ENCODE measurements at regions not wholly inside any gene's neighbourhood (a gene's known extent, or its start where the extent isn't known, plus 50 kb on each side); places are given as distances from the start of the nearest gene placed in this dataset.

DNA sequence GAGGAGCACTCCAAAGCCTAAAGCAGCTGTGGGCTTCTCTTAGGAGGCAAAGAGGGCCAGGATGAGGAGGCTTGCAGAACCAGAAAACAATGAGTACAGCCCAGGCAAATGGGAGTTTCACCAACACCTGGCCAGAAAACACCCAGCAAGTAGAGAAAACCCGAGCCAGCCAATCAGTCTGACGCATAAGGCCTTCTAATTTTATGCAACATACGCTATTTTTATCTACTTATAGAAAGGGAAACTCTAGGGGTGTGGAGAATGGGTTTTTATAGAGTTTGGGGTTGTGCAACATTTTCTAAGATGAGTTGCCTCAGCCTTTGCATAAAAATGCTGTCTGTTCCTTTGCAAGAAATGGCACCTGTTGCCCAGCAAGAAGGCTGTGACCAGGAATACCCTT is 529.0 kb upstream of the CDH5 start:
- TF ChIP-seq, protein P1, sequence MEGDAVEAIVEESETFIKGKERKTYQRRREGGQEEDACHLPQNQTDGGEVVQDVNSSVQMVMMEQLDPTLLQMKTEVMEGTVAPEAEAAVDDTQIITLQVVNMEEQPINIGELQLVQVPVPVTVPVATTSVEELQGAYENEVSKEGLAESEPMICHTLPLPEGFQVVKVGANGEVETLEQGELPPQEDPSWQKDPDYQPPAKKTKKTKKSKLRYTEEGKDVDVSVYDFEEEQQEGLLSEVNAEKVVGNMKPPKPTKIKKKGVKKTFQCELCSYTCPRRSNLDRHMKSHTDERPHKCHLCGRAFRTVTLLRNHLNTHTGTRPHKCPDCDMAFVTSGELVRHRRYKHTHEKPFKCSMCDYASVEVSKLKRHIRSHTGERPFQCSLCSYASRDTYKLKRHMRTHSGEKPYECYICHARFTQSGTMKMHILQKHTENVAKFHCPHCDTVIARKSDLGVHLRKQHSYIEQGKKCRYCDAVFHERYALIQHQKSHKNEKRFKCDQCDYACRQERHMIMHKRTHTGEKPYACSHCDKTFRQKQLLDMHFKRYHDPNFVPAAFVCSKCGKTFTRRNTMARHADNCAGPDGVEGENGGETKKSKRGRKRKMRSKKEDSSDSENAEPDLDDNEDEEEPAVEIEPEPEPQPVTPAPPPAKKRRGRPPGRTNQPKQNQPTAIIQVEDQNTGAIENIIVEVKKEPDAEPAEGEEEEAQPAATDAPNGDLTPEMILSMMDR (IDR thresholded peaks at IDR 0.05; ENCODE audit: low read depth, low read length): no peak
- no peak for DNase-seq (ENCODE audit: low read depth, low spot score)
- in situ Hi-C loops (cut with HindIII; ENCODE audit: low sequenced_read_pairs): no loop called here
- H3K4me3 ChIP-seq (ENCODE audit: low read depth, low read length): no peak overlapping the region

DNA sequence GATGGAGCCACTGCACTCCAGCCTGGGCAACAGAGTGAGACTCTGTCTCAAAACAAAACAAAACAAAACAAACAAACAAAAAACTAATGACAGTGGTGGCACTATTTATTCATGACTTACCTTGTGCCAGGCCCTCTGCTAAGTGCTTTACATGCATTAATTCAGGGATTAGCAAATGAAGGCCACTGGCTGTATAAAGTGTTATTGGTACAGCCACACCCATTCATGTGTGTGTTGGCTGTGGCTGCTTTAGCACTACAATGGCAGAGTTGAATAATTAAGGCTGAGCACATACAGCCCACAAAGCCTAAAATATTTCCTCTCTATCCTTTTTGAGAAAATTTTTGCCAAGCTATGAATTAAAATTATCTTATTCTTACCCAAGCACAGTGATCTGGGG is 531.8 kb upstream of the CDH5 start:
- no peak for DNase-seq (ENCODE audit: low read depth, low spot score)
- TF ChIP-seq, protein P1 (IDR thresholded peaks at IDR 0.05; ENCODE audit: low read depth, low read length): no peak
- H3K4me3 ChIP-seq (ENCODE audit: low read depth, low read length): no peak overlapping the region
- in situ Hi-C loops (cut with HindIII; ENCODE audit: low sequenced_read_pairs): no loop called here

DNA sequence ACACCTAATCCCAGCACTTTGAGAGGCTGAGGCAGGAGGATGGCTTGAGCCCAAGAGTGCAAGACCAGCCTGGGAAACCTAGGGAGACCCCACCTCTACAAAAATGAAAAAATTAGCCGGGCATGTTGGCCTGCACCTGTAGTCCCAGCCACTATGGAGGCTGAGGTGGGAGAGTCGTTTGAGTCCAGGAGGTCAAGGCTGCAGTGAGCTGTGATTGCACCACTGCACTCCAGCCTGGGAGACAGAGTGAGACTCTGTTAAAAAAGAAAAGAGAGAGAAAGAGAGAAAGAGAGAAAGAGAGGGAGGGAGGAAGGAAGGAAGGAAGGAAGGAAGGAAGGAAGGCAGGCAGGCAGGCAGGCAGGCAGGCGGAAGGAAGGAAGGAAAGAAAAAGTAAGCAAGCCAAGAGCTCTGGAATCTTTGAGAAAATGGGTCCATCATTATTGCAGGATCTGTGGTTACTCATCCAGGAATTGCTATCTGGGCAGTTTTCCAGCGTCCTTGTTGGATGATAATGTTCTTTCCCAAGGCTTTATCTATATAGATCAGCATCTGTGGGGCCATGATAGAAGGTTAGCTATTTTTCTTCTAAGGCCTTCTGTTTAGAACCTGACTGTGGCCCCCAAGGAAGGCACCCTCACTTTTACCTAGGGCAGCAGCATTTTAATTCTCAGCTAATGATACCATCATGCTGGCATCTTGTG is 533.2 kb upstream of the CDH5 start:
- no peak overlapping the region for H3K4me3 ChIP-seq (ENCODE audit: low read depth, low read length)
- TF ChIP-seq, protein P1 (IDR thresholded peaks at IDR 0.05; ENCODE audit: low read depth, low read length): no peak
- peak; percentile 25 for DNase-seq (ENCODE audit: low read depth, low spot score)
- in situ Hi-C loops (cut with HindIII; ENCODE audit: low sequenced_read_pairs): no loop called here

DNA sequence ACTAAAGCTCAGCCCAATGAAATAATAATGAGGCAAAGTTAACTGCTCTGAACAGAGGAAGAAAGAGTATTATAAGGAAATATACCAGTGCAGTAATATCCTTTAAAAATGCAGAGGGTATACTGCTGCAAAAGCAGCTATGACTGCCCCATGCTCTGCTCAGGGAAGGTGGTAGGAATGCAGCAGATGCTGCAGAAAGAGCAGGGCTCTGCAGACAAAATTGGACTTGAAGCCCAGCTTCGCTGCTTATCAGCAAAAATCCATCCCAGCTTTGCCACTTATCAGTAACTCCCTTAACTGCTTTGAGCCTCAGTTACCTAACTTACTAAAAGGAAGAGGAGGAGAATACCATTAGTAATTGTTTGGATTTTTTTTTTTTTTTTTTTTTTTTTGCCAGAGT is 533.8 kb upstream of the CDH5 start:
- no peak for DNase-seq (ENCODE audit: low read depth, low spot score)
- H3K4me3 ChIP-seq (ENCODE audit: low read depth, low read length): no peak overlapping the region
- in situ Hi-C loops (cut with HindIII; ENCODE audit: low sequenced_read_pairs): no loop called here
- TF ChIP-seq, protein P1 (IDR thresholded peaks at IDR 0.05; ENCODE audit: low read depth, low read length): no peak

DNA sequence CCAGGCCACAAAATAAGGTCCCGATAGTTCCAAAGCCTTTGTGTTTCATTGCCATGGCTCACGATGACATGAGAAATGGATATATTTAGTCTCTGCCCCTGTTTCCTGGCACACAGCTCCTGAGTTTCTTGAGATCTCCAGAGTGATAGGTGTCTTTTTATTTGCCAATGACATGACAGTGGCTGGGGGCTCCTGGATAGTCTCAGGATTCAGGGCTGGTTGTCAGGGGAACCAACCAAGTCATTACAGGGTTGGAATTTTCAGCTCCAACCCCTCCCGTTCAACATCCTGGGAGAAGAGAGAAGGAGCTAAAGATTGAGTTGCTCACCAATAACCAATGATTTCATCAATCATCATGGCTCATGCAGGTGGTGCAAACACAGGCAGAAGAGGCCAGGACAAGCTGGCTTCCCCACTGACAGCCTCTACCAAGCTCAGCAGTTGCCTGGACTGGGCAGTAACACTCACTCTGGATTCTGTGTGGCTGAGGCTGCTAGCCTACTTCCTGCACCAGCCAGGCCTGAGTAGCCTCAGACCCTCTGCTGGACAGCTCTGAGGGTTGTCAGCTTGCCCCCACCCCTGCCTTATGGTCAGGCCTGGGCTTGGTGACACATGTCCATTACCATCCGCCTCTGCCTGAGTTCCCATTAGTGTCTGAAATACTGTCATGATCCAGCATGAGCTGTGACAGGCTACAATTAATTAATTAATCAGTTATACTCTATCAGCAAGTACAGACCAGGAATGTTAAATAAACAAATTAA is 534.4 kb upstream of the CDH5 start:
- H3K4me3 ChIP-seq (ENCODE audit: low read depth, low read length): no peak overlapping the region
- no peak for DNase-seq (ENCODE audit: low read depth, low spot score)
- in situ Hi-C loops (cut with HindIII; ENCODE audit: low sequenced_read_pairs): no loop called here
- TF ChIP-seq, protein P1 (IDR thresholded peaks at IDR 0.05; ENCODE audit: low read depth, low read length): no peak

DNA sequence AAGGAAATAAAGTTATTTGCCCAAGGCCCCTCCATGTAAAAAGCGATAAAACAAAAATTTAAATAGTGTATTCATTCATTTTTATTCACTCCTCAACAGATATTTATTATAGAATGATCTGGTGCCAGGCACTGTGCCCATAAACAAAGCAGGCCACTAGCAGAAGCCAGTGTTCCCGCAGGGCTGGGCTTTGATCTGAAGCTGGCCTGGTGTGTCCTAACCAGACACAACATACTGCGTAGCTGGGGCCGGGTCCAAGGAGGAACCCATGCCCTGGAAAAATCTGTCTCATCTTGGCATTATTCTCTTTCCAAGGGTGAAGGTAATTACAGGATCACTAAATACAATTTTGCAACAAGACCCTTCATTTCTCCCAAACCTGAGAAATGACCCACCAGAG is 537.4 kb upstream of the CDH5 start:
- TF ChIP-seq, protein P1 (IDR thresholded peaks at IDR 0.05; ENCODE audit: low read depth, low read length): no peak
- in situ Hi-C loops (cut with HindIII; ENCODE audit: low sequenced_read_pairs): no loop called here
- H3K4me3 ChIP-seq (ENCODE audit: low read depth, low read length): no peak overlapping the region
- no peak for DNase-seq (ENCODE audit: low read depth, low spot score)
